GM12891 (cell line): ENCODE measurements at regions not wholly inside any gene's neighbourhood (a gene's known extent, or its start where the extent isn't known, plus 50 kb on each side); places are given as distances from the start of the nearest gene placed in this dataset.

ENCODE experiments used
- POLR2A ChIP-seq: IDR thresholded peaks from 2 replicates; pipeline ENCODE4 v1.6.1; 2011; ENCODE audit warnings: low read depth, low read length, control low read depth
- POLR2AphosphoS5 ChIP-seq: IDR thresholded peaks from 2 replicates; pipeline ENCODE4 v1.6.1; 2011; ENCODE audit warnings: low read depth, low read length, control low read depth
- SPI1 ChIP-seq: IDR thresholded peaks from 2 replicates; pipeline ENCODE4 v1.6.1; 2011; ENCODE audit warnings: low read depth, low read length, control low read depth
- TAF1 ChIP-seq: IDR thresholded peaks from 2 replicates; pipeline ENCODE4 v1.6.1; 2011; ENCODE audit warnings: low read depth, low read length, control low read depth

- TF ChIP-seq POLR2A = no peak
- no peak for TF ChIP-seq POLR2AphosphoS5
- no peak for TF ChIP-seq TAF1
- TF ChIP-seq SPI1 = no peak
These were observed 502.7 kb downstream of the NR2F1-AS1 start for GRCh38 chr5:93078082-93079038.
